GM12891 (cell line): ENCODE measurements at regions not wholly inside any gene's neighbourhood (a gene's known extent, or its start where the extent isn't known, plus 50 kb on each side); places are given as distances from the start of the nearest gene placed in this dataset.

Experiments
- PAX5 ChIP-seq: IDR thresholded peaks from 2 replicates; pipeline ENCODE4 v1.6.1; 2011; ENCODE audit warnings: low read length, moderate library complexity, mild to moderate bottlenecking; ENCODE audit not compliant: insufficient read depth, severe bottlenecking
- POLR2A ChIP-seq: IDR thresholded peaks from 2 replicates; pipeline ENCODE4 v1.6.1; 2011; ENCODE audit warnings: low read depth, low read length, control low read depth
- POLR2AphosphoS5 ChIP-seq: IDR thresholded peaks from 2 replicates; pipeline ENCODE4 v1.6.1; 2011; ENCODE audit warnings: low read depth, low read length, control low read depth
- TAF1 ChIP-seq: IDR thresholded peaks from 2 replicates; pipeline ENCODE4 v1.6.1; 2011; ENCODE audit warnings: low read depth, low read length, control low read depth

DNA sequence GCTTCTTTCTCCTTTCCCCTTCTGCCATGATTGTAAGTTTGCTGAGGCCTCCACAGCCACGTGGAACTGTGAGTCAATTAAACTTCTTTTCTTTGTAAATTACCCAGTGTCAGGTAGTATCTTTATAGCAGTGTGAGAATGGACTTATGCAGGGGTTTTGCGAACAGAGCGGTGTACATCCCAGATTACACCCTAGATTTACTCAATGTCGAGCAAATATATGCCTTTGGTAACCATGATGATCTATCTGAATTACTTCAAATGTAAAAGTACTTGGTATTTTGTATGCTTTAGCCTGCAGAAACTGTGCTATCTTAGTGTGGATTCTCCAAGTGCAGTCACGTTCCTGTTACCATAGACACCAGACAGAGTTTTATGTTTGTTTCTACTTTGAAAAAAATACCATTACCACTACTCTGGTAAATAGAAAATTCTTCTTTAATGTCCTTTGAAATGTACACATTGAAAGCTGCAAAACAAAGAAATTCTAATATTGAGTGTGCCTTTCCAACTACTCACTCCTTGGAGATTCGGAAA, 510.4 kb upstream of the ARGLU1 start:
- TF ChIP-seq POLR2A (no peak), POLR2AphosphoS5 (no peak), PAX5 (no peak), TAF1 (no peak)
